ENCODE measurements at regions not wholly inside any gene's neighbourhood (a gene's known extent, or its start where the extent isn't known, plus 50 kb on each side); places are given as distances from the start of the nearest gene placed in this dataset.
"Not testable (repeated sequence)": the region's sequence is repeated elsewhere in the genome, so short reads cannot be mapped to it uniquely, and the experiment has no call there.

DNA sequence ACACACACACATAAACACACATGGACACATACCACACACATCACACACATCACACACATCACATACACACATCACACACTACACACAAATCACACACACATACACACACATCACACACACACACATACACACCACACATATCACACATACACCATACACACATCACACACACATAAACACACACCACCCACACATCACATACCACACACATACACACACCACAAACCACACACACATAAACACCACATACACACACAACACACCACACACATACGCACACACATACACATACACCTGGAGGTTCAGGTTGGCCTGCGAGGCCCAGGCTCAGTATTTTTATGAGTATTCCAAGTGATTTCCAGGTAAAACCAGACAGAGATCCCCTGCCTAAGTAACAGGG, 279.5 kb downstream of the FOXL1 start:
- Histone ChIP-seq H3K27ac (no peak overlapping the region), H3K36me3 (replicated peaks; ENCODE audit: insufficient read depth, low read depth) (no peaks in the 10 kb centered on the region), H2AFZ (no peak overlapping the region), H3K9me3 (ENCODE audit: low read depth) (no peaks in the 10 kb centered on the region), H3K4me1 (ENCODE audit: insufficient read depth) (peaks cover 26% of the 10 kb centered on the region), H3K79me2 (no peaks in the 10 kb centered on the region), H3K27me3 (peaks cover 3% of the 10 kb centered on the region), H3K9me2 (replicated peaks; ENCODE audit: insufficient read depth) (no peaks in the 10 kb centered on the region), H3K4me3 (no peak overlapping the region), H3K4me2 (no peak overlapping the region), H4K20me1 (ENCODE audit: insufficient read depth, poor library complexity, severe bottlenecking) (no peaks in the 10 kb centered on the region)
- WGBS (ENCODE audit: low lambda C conversion rate, missing lambda C conversion rate): 100% methylated on average over 2 of the region's 2 CpGs
- TF ChIP-seq, protein P1, sequence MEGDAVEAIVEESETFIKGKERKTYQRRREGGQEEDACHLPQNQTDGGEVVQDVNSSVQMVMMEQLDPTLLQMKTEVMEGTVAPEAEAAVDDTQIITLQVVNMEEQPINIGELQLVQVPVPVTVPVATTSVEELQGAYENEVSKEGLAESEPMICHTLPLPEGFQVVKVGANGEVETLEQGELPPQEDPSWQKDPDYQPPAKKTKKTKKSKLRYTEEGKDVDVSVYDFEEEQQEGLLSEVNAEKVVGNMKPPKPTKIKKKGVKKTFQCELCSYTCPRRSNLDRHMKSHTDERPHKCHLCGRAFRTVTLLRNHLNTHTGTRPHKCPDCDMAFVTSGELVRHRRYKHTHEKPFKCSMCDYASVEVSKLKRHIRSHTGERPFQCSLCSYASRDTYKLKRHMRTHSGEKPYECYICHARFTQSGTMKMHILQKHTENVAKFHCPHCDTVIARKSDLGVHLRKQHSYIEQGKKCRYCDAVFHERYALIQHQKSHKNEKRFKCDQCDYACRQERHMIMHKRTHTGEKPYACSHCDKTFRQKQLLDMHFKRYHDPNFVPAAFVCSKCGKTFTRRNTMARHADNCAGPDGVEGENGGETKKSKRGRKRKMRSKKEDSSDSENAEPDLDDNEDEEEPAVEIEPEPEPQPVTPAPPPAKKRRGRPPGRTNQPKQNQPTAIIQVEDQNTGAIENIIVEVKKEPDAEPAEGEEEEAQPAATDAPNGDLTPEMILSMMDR (IDR thresholded peaks at IDR 0.05; ENCODE audit: poor library complexity): no peak
- TF ChIP-seq EZH2 (IDR thresholded peaks at IDR 0.05; ENCODE audit: borderline replicate concordance) (no peak), EZH2phosphoT487 (IDR thresholded peaks at IDR 0.05; ENCODE audit: low read depth, severe bottlenecking, unreplicated experiment) (no peak)
- no peak for DNase-seq (ENCODE audit: low spot score)

DNA sequence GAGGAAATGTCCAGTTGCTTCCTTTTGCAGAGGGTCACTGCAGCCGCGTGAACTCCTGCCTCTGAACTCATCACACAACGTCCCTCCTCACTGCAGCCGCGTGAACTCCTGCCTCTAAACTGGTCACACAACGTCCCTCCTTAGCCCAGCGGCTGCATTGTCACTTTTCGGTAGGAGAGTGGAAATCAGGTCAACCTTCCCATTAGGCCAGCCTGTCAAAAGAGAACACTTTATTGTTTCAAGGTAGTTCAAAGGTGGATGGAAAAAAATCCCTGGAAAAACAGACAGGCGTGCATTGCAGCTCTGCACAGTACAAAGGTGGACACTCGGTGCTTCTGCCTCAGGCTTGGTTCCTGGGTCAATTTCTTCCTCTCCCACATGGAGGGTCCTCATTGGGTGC, 280.2 kb downstream of the FOXL1 start:
- Histone ChIP-seq H3K9me3 (ENCODE audit: low read depth) (no peaks in the 10 kb centered on the region), H3K79me2 (no peaks in the 10 kb centered on the region), H3K4me3 (no peak overlapping the region), H3K4me1 (ENCODE audit: insufficient read depth) (peaks cover 26% of the 10 kb centered on the region), H2AFZ (no peak overlapping the region), H3K4me2 (no peak overlapping the region), H3K9me2 (replicated peaks; ENCODE audit: insufficient read depth) (no peaks in the 10 kb centered on the region), H3K36me3 (replicated peaks; ENCODE audit: insufficient read depth, low read depth) (no peaks in the 10 kb centered on the region), H4K20me1 (ENCODE audit: insufficient read depth, poor library complexity, severe bottlenecking) (no peaks in the 10 kb centered on the region), H3K27me3 (peaks cover 3% of the 10 kb centered on the region), H3K27ac (no peak overlapping the region)
- 63% methylated on average over 10 of the region's 10 CpGs for WGBS (ENCODE audit: low lambda C conversion rate, missing lambda C conversion rate)
- DNase-seq (ENCODE audit: low spot score): peak; percentile 39
- TF ChIP-seq EZH2 (IDR thresholded peaks at IDR 0.05; ENCODE audit: borderline replicate concordance) (no peak), EZH2phosphoT487 (IDR thresholded peaks at IDR 0.05; ENCODE audit: low read depth, severe bottlenecking, unreplicated experiment) (no peak)
- TF ChIP-seq, protein P1 (IDR thresholded peaks at IDR 0.05; ENCODE audit: poor library complexity): no peak

DNA sequence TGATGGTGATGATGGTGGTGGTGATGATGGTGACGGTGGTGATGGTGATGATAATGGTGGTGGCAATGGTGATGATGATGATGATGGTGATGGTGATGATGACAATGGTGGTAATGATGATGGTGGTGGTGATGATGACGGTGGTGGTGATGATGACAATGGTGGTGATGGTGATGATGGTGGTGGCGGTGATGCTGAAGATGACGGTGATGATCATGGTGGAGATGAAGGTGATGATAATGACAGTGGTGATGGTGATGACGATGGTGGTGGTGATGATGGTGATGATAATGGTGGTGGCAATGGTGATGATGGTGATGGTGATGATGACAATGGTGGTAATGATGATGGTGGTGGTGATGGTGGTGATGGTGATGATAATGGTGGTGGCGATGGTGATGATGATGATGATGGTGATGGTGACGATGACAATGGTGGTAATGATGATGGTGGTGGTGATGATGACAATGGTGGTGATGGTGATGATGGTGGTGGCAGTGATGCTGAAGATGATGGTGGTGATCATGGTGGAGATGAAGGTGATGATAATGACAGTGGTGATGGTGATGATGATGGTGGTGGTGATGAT, 283.0 kb downstream of the FOXL1 start:
- not testable (repeated sequence) for H3K4me2 ChIP-seq; H3K27me3 ChIP-seq; H3K4me3 ChIP-seq; H3K9me3 ChIP-seq (ENCODE audit: low read depth); H4K20me1 ChIP-seq (ENCODE audit: insufficient read depth, poor library complexity, severe bottlenecking); H3K36me3 ChIP-seq (replicated peaks; ENCODE audit: insufficient read depth, low read depth); DNase-seq (ENCODE audit: low spot score); H2AFZ ChIP-seq; H3K9me2 ChIP-seq (replicated peaks; ENCODE audit: insufficient read depth); H3K27ac ChIP-seq; H3K79me2 ChIP-seq
- H3K4me1 ChIP-seq (ENCODE audit: insufficient read depth): peaks cover 16% of the 10 kb centered on the region
- 100% methylated on average over 6 of the region's 7 CpGs for WGBS (ENCODE audit: low lambda C conversion rate, missing lambda C conversion rate)

DNA sequence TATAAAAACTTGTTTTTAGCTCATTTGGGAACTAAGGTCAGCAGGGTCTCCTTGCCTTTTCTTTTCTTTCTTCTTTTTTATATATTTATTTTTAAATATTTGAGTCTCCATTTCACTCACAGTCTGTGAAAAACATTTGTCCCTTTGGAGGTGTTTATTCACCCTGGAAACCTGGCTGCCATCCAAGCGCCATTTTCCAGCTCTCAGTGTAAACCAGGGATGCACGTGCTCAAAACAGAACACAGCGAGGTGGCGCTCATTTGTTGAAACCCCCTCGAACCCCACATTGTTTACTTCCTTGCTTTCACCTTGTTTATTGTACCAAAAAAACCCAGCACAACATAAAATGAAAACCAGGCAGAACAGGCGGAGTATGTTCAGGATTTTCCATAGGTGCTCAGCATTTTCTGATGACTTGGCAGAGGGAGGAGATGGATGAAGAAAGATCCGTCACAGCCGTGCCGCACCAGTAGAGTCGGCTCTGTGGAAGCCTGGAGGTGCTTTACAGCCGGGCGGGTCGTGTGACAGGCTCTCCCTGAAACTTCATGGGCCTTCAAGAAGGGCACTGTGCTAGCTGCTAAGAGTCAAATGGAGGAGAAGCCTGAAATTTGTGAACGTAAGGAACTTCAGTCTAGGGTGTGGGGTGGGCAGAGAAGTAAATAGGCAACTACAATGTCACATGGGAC, 284.4 kb downstream of the FOXL1 start:
- H3K27me3 ChIP-seq: peaks cover 3% of the 10 kb centered on the region
- 71% methylated on average over 14 of the region's 14 CpGs for WGBS (ENCODE audit: low lambda C conversion rate, missing lambda C conversion rate)
- H3K4me3 ChIP-seq: no peak overlapping the region
- peaks cover 23% of the 10 kb centered on the region for H3K4me1 ChIP-seq (ENCODE audit: insufficient read depth)
- no peaks in the 10 kb centered on the region for H3K9me2 ChIP-seq (replicated peaks; ENCODE audit: insufficient read depth)
- H3K27ac ChIP-seq: peak overlapping the region; percentile 39
- DNase-seq (ENCODE audit: low spot score): peak; percentile 53
- no peaks in the 10 kb centered on the region for H3K9me3 ChIP-seq (ENCODE audit: low read depth)
- no peak for TF ChIP-seq EZH2 (IDR thresholded peaks at IDR 0.05; ENCODE audit: borderline replicate concordance)
- TF ChIP-seq, protein P1 (IDR thresholded peaks at IDR 0.05; ENCODE audit: poor library complexity): no peak
- TF ChIP-seq EZH2phosphoT487 (IDR thresholded peaks at IDR 0.05; ENCODE audit: low read depth, severe bottlenecking, unreplicated experiment): no peak
- H4K20me1 ChIP-seq (ENCODE audit: insufficient read depth, poor library complexity, severe bottlenecking): no peaks in the 10 kb centered on the region
- no peaks in the 10 kb centered on the region for H3K36me3 ChIP-seq (replicated peaks; ENCODE audit: insufficient read depth, low read depth)
- H2AFZ ChIP-seq: no peak overlapping the region
- H3K4me2 ChIP-seq: no peak overlapping the region
- no peaks in the 10 kb centered on the region for H3K79me2 ChIP-seq

All from hepatocyte (in vitro differentiated cells).